ENCODE measurements at regions not wholly inside any gene's neighbourhood (a gene's known extent, or its start where the extent isn't known, plus 50 kb on each side); places are given as distances from the start of the nearest gene placed in this dataset.
"Not testable (repeated sequence)": the region's sequence is repeated elsewhere in the genome, so short reads cannot be mapped to it uniquely, and the experiment has no call there.

DNA sequence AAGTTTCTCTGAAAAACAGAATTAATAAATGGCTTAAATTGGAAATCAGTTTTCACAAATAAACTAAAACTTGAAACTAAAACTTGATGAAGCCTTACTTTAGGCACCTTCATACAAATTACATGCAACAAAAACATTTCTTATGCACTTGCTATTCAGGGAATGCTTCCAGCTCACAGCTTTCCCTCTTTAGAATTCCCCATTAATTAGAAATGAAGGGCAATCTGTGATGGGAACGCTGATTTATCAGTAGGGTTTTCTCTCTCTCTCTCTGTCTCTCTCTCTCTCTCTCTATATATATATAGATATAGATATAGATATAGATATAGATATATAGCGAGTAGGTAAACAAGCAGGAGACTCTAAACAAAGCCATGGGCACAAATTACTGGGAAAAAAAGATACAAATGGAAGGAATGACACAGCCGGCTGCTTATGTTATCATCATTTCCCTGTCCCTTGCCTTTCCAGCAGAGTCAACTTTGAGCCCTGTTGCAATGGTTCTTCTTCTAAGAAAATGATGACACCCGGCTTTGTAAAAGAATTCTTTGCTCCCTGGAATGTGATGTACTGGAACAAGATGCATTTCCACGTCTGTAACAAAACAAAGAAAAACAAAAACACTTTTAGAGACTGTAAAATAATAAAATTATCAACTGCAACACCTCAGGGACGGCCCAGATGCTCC is 1121.6 kb upstream of the TMEM132C start:
- no peak for FAIRE-seq
- no peak for DNase-seq (ENCODE audit: insufficient read length, low spot score)
- TF ChIP-seq POLR2A (IDR thresholded peaks at IDR 0.05; ENCODE audit: low read depth, low read length) = no peak

DNA sequence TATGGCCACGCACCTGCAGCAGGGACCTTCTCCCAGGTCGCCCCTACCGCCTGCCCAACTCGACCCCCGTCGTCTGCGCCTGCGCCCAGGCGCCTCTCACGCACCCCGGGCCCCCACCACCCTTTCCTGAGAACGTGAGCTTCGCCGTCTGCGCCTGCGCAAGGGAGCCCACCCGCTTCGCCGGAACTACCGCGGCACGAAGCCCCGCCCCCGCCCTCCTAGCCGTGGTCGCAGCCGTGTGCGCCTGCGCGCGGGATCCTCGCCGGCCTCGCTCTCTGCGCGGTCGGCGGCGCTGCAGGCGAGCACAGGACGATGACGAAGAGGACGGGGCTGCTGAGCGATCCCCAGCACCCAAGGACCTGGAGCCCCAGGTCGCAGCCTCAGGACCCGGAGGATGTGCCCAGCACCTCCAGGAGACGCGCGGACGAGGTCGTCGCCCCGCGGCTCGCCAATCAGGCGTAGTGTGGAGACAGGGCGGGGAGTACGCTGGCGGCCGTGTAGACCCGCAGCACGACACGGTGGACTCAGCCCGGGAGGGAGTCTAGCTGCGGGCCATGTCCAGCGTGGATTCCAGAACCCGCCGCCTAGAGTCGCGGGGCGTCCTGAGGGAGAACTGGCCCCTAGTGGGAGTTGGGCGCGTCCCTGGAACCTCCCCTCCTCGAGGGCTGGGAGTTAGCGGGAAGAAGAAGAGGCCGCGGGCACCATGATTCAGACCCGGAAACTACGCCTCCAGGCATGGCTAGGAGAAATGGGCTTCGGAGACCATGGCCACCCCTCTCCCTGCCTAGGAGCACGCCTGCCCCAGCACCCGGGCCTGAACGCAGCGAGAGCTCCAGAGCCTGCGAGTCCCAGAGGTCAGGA is 1120.8 kb upstream of the TMEM132C start:
- peak; percentile 50; the same call in 1 of the 2 replicates for TF ChIP-seq POLR2A (IDR thresholded peaks at IDR 0.05; ENCODE audit: low read depth, low read length)
- no peak for DNase-seq (ENCODE audit: insufficient read length, low spot score)
- no peak for FAIRE-seq

DNA sequence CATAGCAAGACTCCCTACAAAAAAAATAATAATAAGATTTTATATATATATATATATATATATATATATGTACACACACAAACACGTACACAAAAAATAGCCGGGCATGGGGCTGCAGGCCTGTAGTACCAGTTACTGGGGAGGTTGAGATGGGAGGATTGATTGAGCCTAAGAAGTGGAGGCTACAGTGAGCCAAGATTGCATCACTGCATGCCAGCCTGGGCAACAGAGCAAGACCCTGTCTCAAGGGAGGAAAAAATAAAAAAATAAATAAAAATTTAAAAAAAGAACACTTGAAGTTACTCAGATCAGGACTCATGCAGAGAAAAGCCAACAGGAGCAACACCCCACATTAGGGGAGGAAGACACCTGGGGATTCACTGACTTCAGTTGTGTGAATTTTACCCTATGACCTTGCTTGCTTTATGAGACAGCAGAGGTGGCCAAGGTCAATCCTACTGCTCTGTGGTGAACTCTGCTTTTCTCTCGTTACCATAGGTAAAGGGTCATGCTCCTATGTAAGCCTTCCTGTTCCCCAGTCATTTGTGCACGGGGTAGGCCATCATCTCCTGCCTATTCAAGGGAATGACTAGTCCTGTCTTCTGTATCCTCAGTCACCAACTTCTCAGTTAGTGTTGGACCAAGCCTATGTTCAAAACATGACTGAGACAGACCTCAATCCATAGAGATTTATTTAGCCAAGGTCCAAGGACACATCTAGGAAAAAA is 1119.8 kb upstream of the TMEM132C start:
- no peak for FAIRE-seq
- DNase-seq (ENCODE audit: insufficient read length, low spot score) = no peak
- no peak for TF ChIP-seq POLR2A (IDR thresholded peaks at IDR 0.05; ENCODE audit: low read depth, low read length)

DNA sequence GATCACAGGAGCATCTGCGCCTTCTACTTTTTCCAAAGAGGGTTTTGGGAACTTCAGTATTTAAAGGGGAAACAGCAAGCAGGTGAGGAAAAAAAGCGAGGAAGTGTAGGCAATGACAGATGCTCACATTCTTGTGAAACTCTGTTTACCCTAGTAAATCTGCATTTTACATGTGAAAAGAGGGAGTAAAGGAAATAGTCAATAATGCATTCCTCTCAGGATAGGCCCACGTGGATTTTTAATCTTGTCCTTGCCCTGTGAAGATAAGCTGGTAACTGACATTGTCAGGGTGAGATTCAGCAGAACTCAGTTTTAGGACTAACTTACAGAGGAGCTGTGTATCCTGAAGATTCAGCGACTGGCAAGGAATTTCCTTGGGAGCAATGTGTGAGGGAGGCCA is 1119.2 kb upstream of the TMEM132C start:
- no peak for TF ChIP-seq POLR2A (IDR thresholded peaks at IDR 0.05; ENCODE audit: low read depth, low read length)
- no peak for DNase-seq (ENCODE audit: insufficient read length, low spot score)
- no peak for FAIRE-seq

DNA sequence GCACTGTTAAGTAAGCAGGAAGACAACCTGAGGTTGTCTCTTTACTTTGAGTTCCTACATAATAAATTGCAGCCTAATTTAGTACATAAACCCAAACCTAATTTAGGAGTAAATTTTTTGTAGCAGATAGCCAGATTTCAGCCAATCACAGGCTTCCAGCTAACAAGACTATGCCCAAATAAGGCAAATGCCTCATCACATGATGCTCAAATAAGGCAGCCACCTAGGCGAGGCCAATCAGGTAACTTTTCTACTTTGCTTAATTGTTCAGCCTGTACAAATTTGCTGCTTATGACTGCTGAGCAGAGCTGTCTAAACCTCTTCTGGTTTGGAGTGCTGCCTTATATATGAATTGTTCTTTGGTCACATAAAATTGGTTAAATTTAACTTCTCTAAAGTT is 1118.7 kb upstream of the TMEM132C start:
- DNase-seq (ENCODE audit: insufficient read length, low spot score) = no peak
- TF ChIP-seq POLR2A (IDR thresholded peaks at IDR 0.05; ENCODE audit: low read depth, low read length) = no peak
- no peak for FAIRE-seq

DNA sequence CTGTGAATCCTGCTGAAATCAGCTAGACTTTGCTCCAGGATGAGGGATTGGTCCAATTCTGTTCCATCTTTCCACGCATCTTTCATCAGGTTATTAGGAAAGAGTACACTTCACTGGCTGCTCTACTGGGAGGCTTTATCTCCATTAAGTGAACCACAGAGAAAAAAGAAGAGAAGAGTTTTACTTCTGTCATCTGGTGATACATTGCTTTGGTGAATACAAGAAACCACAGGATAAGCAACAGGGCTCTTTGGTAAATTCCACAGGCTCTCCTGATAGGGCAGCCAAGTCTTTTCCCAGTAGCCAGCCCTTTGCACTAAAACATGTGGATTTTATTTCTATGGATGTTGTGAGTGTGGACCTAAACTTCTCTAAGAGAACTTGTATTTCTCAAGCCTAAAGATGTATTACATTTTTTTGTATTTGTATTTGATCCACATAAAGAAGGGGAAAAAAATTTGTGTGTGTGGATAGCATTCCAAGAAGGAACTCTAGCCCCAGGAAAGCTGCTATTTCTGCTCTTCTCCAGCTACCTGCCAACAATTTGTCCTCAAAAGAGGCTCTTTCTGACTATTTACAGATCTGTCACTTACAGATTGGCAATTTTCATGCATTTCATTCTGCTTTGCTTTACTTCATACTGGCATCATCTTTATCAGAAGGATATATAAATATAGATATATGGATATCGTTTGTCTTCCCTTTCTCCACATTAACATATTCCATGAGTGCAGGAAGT is 1117.6 kb upstream of the TMEM132C start:
- TF ChIP-seq POLR2A (IDR thresholded peaks at IDR 0.05; ENCODE audit: low read depth, low read length) = no peak
- DNase-seq (ENCODE audit: insufficient read length, low spot score) = no peak
- FAIRE-seq = no peak

DNA sequence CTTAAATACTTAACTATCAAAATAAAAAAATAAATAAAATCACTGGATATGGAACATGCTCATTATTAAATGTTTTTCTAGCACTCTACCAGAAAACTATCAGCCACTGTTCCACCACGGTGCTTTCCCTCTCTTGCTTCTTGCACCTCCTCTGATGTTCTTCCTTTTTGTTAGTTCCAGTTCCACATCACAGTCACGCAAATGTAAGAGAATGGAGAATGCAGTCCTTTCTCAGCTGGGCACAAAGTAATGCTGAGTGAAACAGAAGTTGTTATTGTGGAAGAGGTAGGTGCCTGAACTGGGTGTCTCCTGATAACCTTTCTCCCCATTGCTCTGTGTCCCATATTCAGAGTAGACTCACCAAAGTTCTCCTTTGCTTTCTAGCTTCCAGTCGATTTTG is 1116.9 kb upstream of the TMEM132C start:
- no peak for TF ChIP-seq POLR2A (IDR thresholded peaks at IDR 0.05; ENCODE audit: low read depth, low read length)
- no peak for FAIRE-seq
- no peak for DNase-seq (ENCODE audit: insufficient read length, low spot score)

DNA sequence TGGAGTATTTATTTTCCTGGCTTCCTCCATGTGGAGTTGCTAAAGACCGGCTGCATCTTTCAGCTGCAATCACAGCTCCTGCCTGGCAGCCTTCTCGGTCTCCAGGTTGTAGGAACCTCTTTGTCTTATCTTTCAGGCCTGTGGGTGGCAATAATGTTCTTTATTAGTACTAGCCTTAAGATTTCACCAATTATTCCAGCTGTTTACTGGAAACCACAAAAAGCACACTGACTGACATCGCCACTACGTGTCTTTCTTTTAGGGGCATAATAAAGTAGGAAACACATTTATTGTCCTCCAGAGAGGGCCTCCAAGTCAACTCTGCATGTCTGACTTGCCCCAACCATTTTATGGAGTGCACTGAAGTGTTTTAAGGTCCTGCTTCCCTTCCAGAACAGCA is 1116.5 kb upstream of the TMEM132C start:
- no peak for DNase-seq (ENCODE audit: insufficient read length, low spot score)
- TF ChIP-seq POLR2A (IDR thresholded peaks at IDR 0.05; ENCODE audit: low read depth, low read length) = no peak
- no peak for FAIRE-seq

DNA sequence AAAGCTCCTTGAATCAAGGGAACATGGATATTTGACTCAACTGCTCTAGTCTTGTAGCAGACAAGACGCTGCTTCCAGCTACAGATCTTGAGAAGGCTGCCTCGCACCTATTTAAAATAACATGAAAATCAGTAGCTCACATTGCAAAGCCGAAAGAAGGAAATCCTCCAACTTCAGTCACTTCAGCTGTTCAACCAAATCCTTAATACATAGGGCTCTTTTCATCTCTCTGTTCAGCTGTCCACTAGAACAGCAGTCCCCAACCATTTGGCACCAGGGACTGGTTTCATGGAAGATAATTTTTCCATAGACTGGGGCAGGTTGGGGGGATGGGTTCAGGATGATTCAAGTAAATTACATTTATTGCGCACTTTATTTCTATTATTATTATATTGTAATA is 1116.0 kb upstream of the TMEM132C start:
- FAIRE-seq (no peak), DNase-seq (ENCODE audit: insufficient read length, low spot score) (no peak)
- TF ChIP-seq POLR2A (IDR thresholded peaks at IDR 0.05; ENCODE audit: low read depth, low read length) = no peak

DNA sequence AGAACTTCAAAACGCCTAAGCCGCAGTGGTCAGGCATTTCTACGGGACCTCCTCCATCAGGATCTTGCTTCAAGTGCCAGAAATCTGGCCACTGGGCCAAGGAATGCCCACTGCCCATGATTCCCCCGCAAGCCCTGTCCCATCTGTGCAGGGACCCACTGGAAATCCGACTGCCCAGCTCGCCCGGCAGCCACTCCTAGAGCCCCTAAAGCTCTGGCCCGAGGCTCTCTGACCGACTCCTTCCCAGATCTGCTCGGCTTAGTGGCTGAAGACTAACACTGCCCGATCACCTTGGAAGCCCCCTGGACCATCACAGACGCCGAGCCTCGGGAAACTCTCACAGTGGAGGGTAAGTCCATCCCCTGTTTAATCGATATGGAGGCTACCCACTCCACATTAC is 1113.0 kb upstream of the TMEM132C start:
- no peak for TF ChIP-seq POLR2A (IDR thresholded peaks at IDR 0.05; ENCODE audit: low read depth, low read length)
- DNase-seq (ENCODE audit: insufficient read length, low spot score) (no peak), FAIRE-seq (no peak)

DNA sequence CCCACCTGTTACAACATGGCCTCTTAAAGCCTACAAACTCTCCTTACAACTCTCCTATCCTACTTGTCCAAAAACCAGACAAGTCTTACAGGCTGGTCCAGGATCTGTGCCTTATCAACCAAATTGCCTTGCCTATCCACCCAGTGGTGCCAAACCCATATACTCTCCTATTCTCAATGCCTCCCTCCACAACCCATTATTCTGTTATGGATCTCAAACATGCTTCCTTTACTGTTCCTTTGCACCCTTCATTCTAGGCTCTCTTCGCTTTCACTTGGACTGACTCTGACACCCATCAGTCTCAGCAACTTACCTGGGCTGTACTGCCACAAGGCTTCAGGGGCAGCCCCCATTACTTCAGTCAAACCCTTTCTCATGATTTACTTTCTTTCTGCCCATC is 1112.1 kb upstream of the TMEM132C start:
- not testable (repeated sequence) for DNase-seq (ENCODE audit: insufficient read length, low spot score); FAIRE-seq

DNA sequence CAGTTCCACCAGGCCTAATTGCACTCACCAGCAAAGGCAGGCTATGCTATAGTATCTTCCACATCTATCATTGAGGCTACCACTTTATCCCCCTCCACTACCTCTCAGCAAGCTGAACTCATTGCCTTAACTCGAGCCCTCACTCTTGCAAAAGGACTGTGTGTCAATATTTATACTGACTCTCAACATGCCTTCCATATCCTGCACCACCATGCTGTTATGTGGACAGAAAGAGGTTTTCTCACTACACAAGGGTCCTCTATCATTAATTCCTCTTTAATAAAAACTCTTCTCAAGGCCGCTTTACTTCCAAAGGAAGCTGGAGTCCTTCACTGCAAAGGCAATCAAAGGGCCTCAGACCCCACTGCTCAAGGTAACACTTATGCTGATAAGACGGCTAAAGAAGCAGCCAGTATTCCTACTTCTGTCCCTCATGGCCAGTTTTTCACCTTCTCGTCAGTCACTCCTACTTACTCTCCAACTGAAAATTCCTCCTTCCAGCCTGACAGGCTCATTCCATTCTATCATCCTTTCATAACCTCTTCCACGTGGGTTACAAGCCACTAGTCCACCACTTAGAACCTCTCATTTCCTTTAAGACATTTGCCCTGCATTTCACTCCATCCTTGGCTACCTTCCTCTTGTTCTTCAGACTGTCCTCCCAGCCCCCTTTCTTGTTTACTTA is 1110.9 kb upstream of the TMEM132C start:
- FAIRE-seq; DNase-seq (ENCODE audit: insufficient read length, low spot score): not testable (repeated sequence)

DNA sequence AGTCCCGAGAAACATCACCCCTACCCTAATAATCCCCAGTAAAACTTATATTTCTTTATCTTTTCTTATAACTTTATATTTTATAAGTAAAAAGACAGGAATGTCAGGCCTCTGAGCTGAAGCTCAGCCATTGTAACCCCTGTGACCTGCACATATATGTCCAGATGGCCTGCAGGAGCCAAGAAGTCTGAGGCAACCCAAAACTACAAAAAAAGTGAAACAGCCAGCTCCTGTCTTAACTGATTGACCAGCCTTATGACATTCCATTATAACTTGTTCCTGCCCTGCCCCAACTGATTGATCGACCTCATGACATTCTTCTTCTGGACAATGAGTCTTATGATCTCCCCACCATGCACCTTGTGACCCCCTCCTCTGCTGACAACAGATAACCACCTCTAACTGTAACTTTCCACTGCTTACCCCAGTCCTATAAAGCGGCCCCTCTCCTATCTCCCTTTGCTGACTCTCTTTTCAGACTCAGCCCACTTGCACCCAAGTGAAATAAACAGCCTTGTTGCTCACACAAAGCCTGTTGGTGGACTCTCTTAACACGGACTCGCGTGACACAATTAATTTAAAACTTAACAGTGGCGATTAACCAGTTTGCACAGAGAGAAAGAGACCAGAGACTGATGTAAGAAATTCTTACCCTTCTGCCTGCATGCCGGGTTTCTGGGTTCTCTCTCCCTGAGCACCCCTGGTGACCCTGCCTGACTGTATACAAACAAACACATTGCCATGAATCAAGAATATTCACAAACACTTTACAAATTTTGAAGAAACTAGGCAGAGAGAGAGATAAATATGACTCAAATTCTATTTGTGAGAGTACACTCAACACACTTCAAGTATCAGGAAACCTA is 1109.2 kb upstream of the TMEM132C start:
- not testable (repeated sequence) for FAIRE-seq; DNase-seq (ENCODE audit: insufficient read length, low spot score)

Measured in H54 (cell line).